ENCODE measurements at regions not wholly inside any gene's neighbourhood (a gene's known extent, or its start where the extent isn't known, plus 50 kb on each side); places are given as distances from the start of the nearest gene placed in this dataset.

- peaks cover 53% of the 10 kb centered on the region for H3K9me3 Mint-ChIP-seq
- no peaks in the 10 kb centered on the region for H3K36me3 Mint-ChIP-seq (ENCODE audit: low read depth)
- no peaks in the 10 kb centered on the region for H3K4me1 Mint-ChIP-seq (ENCODE audit: low read depth)
- no peak for DNase-seq (ENCODE audit: low spot score)
- H3K27ac Mint-ChIP-seq: no peak overlapping the region
- no peak overlapping the region for H3K4me3 Mint-ChIP-seq
- H3K27me3 Mint-ChIP-seq (ENCODE audit: low read depth): no peaks in the 10 kb centered on the region
Measured at GRCh38 chr5:20370061-20370460, 382.1 kb upstream of the CDH18 start.

- Mint-ChIP-seq H3K36me3 (ENCODE audit: low read depth) (no peaks in the 10 kb centered on the region), H3K9me3 (peaks cover 57% of the 10 kb centered on the region), H3K27ac (no peak overlapping the region), H3K4me3 (no peak overlapping the region), H3K27me3 (ENCODE audit: low read depth) (no peaks in the 10 kb centered on the region), H3K4me1 (ENCODE audit: low read depth) (no peaks in the 10 kb centered on the region)
- DNase-seq (ENCODE audit: low spot score): no peak
Measured at GRCh38 chr5:20369518-20369885, 381.5 kb upstream of the CDH18 start.

GRCh38 chr5:20368571-20369517 lies 380.8 kb upstream of the CDH18 start:
- H3K4me3 Mint-ChIP-seq: no peak overlapping the region
- H3K27ac Mint-ChIP-seq: no peak overlapping the region
- H3K27me3 Mint-ChIP-seq (ENCODE audit: low read depth): no peaks in the 10 kb centered on the region
- H3K36me3 Mint-ChIP-seq (ENCODE audit: low read depth): no peaks in the 10 kb centered on the region
- no peaks in the 10 kb centered on the region for H3K4me1 Mint-ChIP-seq (ENCODE audit: low read depth)
- no peak for DNase-seq (ENCODE audit: low spot score)
- peaks cover 57% of the 10 kb centered on the region for H3K9me3 Mint-ChIP-seq

GRCh38 chr5:20367178-20367577 lies 379.2 kb upstream of the CDH18 start:
- no peak overlapping the region for H3K4me3 Mint-ChIP-seq
- H3K27me3 Mint-ChIP-seq (ENCODE audit: low read depth): no peaks in the 10 kb centered on the region
- H3K27ac Mint-ChIP-seq: no peak overlapping the region
- peaks cover 60% of the 10 kb centered on the region for H3K9me3 Mint-ChIP-seq
- no peaks in the 10 kb centered on the region for H3K4me1 Mint-ChIP-seq (ENCODE audit: low read depth)
- H3K36me3 Mint-ChIP-seq (ENCODE audit: low read depth): no peaks in the 10 kb centered on the region
- no peak for DNase-seq (ENCODE audit: low spot score)

GRCh38 chr5:20360263-20360662 lies 372.3 kb upstream of the CDH18 start:
- Mint-ChIP-seq H3K9me3 (peaks cover 36% of the 10 kb centered on the region), H3K27me3 (ENCODE audit: low read depth) (no peaks in the 10 kb centered on the region), H3K36me3 (ENCODE audit: low read depth) (no peaks in the 10 kb centered on the region), H3K4me1 (ENCODE audit: low read depth) (no peaks in the 10 kb centered on the region), H3K27ac (no peak overlapping the region), H3K4me3 (no peak overlapping the region)
- no peak for DNase-seq (ENCODE audit: low spot score)

- H3K9me3 Mint-ChIP-seq: peaks cover 39% of the 10 kb centered on the region
- no peaks in the 10 kb centered on the region for H3K4me1 Mint-ChIP-seq (ENCODE audit: low read depth)
- no peaks in the 10 kb centered on the region for H3K36me3 Mint-ChIP-seq (ENCODE audit: low read depth)
- no peak overlapping the region for H3K4me3 Mint-ChIP-seq
- H3K27me3 Mint-ChIP-seq (ENCODE audit: low read depth): no peaks in the 10 kb centered on the region
- H3K27ac Mint-ChIP-seq: no peak overlapping the region
- no peak for DNase-seq (ENCODE audit: low spot score)
Measured at GRCh38 chr5:20359377-20359776, 371.4 kb upstream of the CDH18 start.

- Mint-ChIP-seq H3K36me3 (ENCODE audit: low read depth) (no peaks in the 10 kb centered on the region), H3K9me3 (peaks cover 33% of the 10 kb centered on the region), H3K4me1 (ENCODE audit: low read depth) (no peaks in the 10 kb centered on the region), H3K4me3 (no peak overlapping the region), H3K27me3 (ENCODE audit: low read depth) (no peaks in the 10 kb centered on the region), H3K27ac (no peak overlapping the region)
- no peak for DNase-seq (ENCODE audit: low spot score)
Measured at GRCh38 chr5:20353499-20353898, 365.5 kb upstream of the CDH18 start.

GRCh38 chr5:20351849-20352248 lies 363.8 kb upstream of the CDH18 start:
- no peak overlapping the region for H3K27ac Mint-ChIP-seq
- H3K36me3 Mint-ChIP-seq (ENCODE audit: low read depth): no peaks in the 10 kb centered on the region
- no peak overlapping the region for H3K4me3 Mint-ChIP-seq
- no peaks in the 10 kb centered on the region for H3K27me3 Mint-ChIP-seq (ENCODE audit: low read depth)
- DNase-seq (ENCODE audit: low spot score): no peak
- no peaks in the 10 kb centered on the region for H3K4me1 Mint-ChIP-seq (ENCODE audit: low read depth)
- peaks cover 33% of the 10 kb centered on the region for H3K9me3 Mint-ChIP-seq

GRCh38 chr5:20348321-20348720 lies 360.3 kb upstream of the CDH18 start:
- H3K36me3 Mint-ChIP-seq (ENCODE audit: low read depth): no peaks in the 10 kb centered on the region
- peaks cover 32% of the 10 kb centered on the region for H3K9me3 Mint-ChIP-seq
- H3K4me1 Mint-ChIP-seq (ENCODE audit: low read depth): no peaks in the 10 kb centered on the region
- no peak overlapping the region for H3K4me3 Mint-ChIP-seq
- H3K27me3 Mint-ChIP-seq (ENCODE audit: low read depth): no peaks in the 10 kb centered on the region
- no peak overlapping the region for H3K27ac Mint-ChIP-seq
- no peak for DNase-seq (ENCODE audit: low spot score)

GRCh38 chr5:20347334-20347733 lies 359.3 kb upstream of the CDH18 start:
- H3K4me3 Mint-ChIP-seq: no peak overlapping the region
- no peak for DNase-seq (ENCODE audit: low spot score)
- H3K27ac Mint-ChIP-seq: no peak overlapping the region
- no peaks in the 10 kb centered on the region for H3K4me1 Mint-ChIP-seq (ENCODE audit: low read depth)
- H3K9me3 Mint-ChIP-seq: peaks cover 41% of the 10 kb centered on the region
- no peaks in the 10 kb centered on the region for H3K36me3 Mint-ChIP-seq (ENCODE audit: low read depth)
- no peaks in the 10 kb centered on the region for H3K27me3 Mint-ChIP-seq (ENCODE audit: low read depth)

GRCh38 chr5:20340126-20340525 lies 352.1 kb upstream of the CDH18 start:
- no peak overlapping the region for H3K27ac Mint-ChIP-seq
- DNase-seq (ENCODE audit: low spot score): no peak

GRCh38 chr5:20335978-20336377 lies 348.0 kb upstream of the CDH18 start:
- no peak overlapping the region for H3K4me3 Mint-ChIP-seq
- H3K27me3 Mint-ChIP-seq (ENCODE audit: low read depth): no peaks in the 10 kb centered on the region
- no peak overlapping the region for H3K27ac Mint-ChIP-seq
- peaks cover 47% of the 10 kb centered on the region for H3K9me3 Mint-ChIP-seq
- no peaks in the 10 kb centered on the region for H3K4me1 Mint-ChIP-seq (ENCODE audit: low read depth)
- no peak for DNase-seq (ENCODE audit: low spot score)
- H3K36me3 Mint-ChIP-seq (ENCODE audit: low read depth): no peaks in the 10 kb centered on the region

More at GRCh38 chr5:20340126-20340525, 352.1 kb upstream of the CDH18 start:
- Mint-ChIP-seq H3K4me1 (ENCODE audit: low read depth) (no peaks in the 10 kb centered on the region), H3K27me3 (ENCODE audit: low read depth) (no peaks in the 10 kb centered on the region), H3K36me3 (ENCODE audit: low read depth) (no peaks in the 10 kb centered on the region), H3K4me3 (no peak overlapping the region), H3K9me3 (peaks cover 52% of the 10 kb centered on the region)

- no peaks in the 10 kb centered on the region for H3K36me3 Mint-ChIP-seq (ENCODE audit: low read depth)
- H3K4me3 Mint-ChIP-seq: no peak overlapping the region
- no peak for DNase-seq (ENCODE audit: low spot score)
- no peaks in the 10 kb centered on the region for H3K4me1 Mint-ChIP-seq (ENCODE audit: low read depth)
- no peak overlapping the region for H3K27ac Mint-ChIP-seq
- no peaks in the 10 kb centered on the region for H3K27me3 Mint-ChIP-seq (ENCODE audit: low read depth)
- peaks cover 35% of the 10 kb centered on the region for H3K9me3 Mint-ChIP-seq
Measured at GRCh38 chr5:20331826-20332225, 343.8 kb upstream of the CDH18 start.

- no peak overlapping the region for H3K4me3 Mint-ChIP-seq
- H3K27ac Mint-ChIP-seq: no peak overlapping the region
- H3K27me3 Mint-ChIP-seq (ENCODE audit: low read depth): no peaks in the 10 kb centered on the region
- peaks cover 50% of the 10 kb centered on the region for H3K9me3 Mint-ChIP-seq
- no peaks in the 10 kb centered on the region for H3K4me1 Mint-ChIP-seq (ENCODE audit: low read depth)
- H3K36me3 Mint-ChIP-seq (ENCODE audit: low read depth): no peaks in the 10 kb centered on the region
- no peak for DNase-seq (ENCODE audit: low spot score)
Measured at GRCh38 chr5:20323323-20323722, 335.3 kb upstream of the CDH18 start.

GRCh38 chr5:20307391-20307790 lies 319.4 kb upstream of the CDH18 start:
- DNase-seq (ENCODE audit: low spot score): no peak
- peaks cover 39% of the 10 kb centered on the region for H3K9me3 Mint-ChIP-seq
- no peak overlapping the region for H3K27ac Mint-ChIP-seq
- H3K4me1 Mint-ChIP-seq (ENCODE audit: low read depth): no peaks in the 10 kb centered on the region
- H3K36me3 Mint-ChIP-seq (ENCODE audit: low read depth): no peaks in the 10 kb centered on the region
- no peak overlapping the region for H3K4me3 Mint-ChIP-seq
- no peaks in the 10 kb centered on the region for H3K27me3 Mint-ChIP-seq (ENCODE audit: low read depth)

Measured in T-helper 2 cell treated with Interferon-gamma antibody and Interleukin-4, amounts not matched to agents 5 μg/mL and 100 μg/mL, for 36 hours (primary cell).